ENCODE measurements at regions not wholly inside any gene's neighbourhood (a gene's known extent, or its start where the extent isn't known, plus 50 kb on each side); places are given as distances from the start of the nearest gene placed in this dataset.
"Not testable (repeated sequence)": the region's sequence is repeated elsewhere in the genome, so short reads cannot be mapped to it uniquely, and the experiment has no call there.

- no peak for DNase-seq
Measured at GRCh38 chr7:149561072-149561471, 63.5 kb upstream of the ZNF746 start.

GRCh38 chr7:149559711-149560110, 62.1 kb upstream of the ZNF746 start:
- no peak for DNase-seq

DNA sequence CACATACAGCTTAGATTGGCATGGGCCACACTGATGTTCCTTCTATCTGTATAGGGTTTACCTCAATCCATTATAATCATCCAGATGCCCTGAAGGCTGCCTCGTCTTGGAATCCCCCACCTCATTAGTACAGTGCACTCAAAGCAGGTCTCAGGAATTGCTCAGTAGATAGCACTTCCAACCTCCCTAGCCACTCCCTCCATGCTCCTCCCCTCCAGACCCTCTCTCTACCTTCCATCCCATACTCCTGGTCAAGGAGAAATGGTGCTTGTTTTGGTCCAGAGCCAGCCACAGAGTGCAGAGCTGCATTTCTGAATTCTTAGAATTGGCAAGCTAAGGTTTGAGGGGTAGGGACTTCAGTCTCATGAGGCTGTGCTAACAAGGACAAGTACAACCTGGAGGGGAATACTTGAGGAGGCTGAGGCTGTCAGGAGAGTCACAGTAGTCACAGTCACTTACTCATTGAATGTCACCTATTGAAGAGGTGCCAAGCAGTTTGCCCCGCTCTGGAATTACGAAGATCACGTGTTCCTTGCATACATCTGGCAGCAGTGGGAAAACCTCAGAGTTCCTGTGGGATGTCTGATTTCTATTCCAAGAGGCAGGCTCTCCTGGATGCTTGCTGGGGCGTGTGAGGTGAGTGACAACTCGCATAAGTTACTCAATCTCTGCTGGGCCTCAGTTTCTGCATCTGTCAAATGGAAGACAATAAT, 60.7 kb upstream of the ZNF746 start:
- no peak for DNase-seq

DNA sequence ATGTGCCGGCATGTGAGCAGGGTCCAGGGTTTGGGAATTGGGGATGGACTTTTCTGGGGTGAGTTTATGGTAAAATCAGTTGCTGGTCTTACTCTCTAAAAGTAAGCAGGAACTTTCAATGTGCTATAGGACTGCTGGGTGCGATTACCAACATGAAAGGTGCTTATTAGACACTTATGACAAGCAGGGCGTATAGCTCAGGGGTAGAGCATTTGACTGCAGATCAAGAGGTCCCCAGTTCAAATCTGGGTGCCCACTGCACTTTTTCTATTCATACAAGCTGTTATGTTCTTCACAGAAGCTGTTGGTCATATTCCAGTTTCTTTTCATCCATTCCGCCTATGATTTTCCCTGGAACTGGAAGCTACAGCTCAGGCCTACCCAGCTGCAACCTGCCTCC, 58.9 kb upstream of the ZNF746 start:
- not testable (repeated sequence) for DNase-seq

- not testable (repeated sequence) for DNase-seq
Measured at GRCh38 chr7:149554821-149555220, 57.2 kb upstream of the ZNF746 start.

DNA sequence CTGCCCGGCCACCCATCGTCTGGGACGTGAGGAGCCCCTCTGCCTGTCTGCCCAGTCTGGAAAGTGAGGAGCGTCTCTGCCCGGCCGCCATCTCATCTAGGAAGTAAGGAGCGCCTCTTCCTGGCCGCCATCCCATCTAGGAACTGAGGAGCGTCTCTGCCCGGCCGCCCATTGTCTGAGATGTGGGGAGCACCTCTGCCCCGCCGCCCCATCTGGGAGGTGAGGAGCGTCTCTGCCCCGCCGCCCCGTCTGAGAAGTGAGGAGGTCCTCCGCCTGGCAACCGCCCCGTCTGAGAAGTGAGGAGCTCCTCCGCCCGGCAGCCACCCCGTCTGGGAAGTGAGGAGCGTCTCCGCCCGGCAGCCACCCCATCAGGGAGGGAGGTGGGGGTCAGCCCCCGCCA, 56.4 kb upstream of the ZNF746 start:
- DNase-seq, result not testable (repeated sequence)

- no peak for DNase-seq
Measured at GRCh38 chr7:149552799-149553198, 55.2 kb upstream of the ZNF746 start.

All from stimulated activated CD4-positive, alpha-beta T cell treated with anti-CD3 and anti-CD28 coated beads, Interleukin-1b, Interleukin-23, amount 100 ng/mL, for 48 hours (primary cell).